ENCODE measurements at regions not wholly inside any gene's neighbourhood (a gene's known extent, or its start where the extent isn't known, plus 50 kb on each side); places are given as distances from the start of the nearest gene placed in this dataset.
"Not testable (repeated sequence)": the region's sequence is repeated elsewhere in the genome, so short reads cannot be mapped to it uniquely, and the experiment has no call there.

- not testable (repeated sequence) for TF ChIP-seq EP300 (IDR thresholded peaks at IDR 0.05)
- TF ChIP-seq, protein P1, sequence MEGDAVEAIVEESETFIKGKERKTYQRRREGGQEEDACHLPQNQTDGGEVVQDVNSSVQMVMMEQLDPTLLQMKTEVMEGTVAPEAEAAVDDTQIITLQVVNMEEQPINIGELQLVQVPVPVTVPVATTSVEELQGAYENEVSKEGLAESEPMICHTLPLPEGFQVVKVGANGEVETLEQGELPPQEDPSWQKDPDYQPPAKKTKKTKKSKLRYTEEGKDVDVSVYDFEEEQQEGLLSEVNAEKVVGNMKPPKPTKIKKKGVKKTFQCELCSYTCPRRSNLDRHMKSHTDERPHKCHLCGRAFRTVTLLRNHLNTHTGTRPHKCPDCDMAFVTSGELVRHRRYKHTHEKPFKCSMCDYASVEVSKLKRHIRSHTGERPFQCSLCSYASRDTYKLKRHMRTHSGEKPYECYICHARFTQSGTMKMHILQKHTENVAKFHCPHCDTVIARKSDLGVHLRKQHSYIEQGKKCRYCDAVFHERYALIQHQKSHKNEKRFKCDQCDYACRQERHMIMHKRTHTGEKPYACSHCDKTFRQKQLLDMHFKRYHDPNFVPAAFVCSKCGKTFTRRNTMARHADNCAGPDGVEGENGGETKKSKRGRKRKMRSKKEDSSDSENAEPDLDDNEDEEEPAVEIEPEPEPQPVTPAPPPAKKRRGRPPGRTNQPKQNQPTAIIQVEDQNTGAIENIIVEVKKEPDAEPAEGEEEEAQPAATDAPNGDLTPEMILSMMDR (IDR thresholded peaks at IDR 0.05) = not testable (repeated sequence)
Measured at GRCh38 chr7:68788529-68788928, 809.7 kb upstream of the AUTS2 start.

All from ovary (tissue), 3 donors.